ENCODE measurements at regions not wholly inside any gene's neighbourhood (a gene's known extent, or its start where the extent isn't known, plus 50 kb on each side); places are given as distances from the start of the nearest gene placed in this dataset.
"Not testable (repeated sequence)": the region's sequence is repeated elsewhere in the genome, so short reads cannot be mapped to it uniquely, and the experiment has no call there.

DNA sequence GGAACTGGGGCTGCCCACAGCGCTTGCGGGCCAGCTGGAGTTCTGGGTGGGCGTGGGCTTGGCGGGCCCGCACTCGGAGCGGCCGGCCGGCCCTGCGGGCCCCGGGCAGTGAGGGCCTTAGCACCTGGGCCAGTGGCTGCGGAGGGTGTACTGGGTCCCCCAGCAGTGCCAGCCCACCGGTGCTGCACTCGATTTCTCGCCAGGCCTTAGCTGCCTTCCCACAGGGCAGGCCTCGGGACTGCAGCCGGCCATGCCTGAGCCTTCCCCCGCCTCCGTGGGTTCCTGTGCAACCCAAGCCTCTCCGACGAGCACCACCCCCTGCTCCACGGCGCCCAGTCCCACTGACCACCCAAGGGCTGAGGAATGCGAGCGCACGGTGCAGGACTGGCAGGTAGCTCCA lies 232.5 kb downstream of the FAM181B start:
- not testable (repeated sequence) for H3K36me3 ChIP-seq (ENCODE audit: control insufficient read depth in 5 of 5, insufficient read depth in 5 of 5, low read length in 5 of 5); H3K4me1 ChIP-seq (ENCODE audit: control insufficient read depth in 5 of 5, insufficient read depth in 5 of 5, low read length in 5 of 5); H3K9ac ChIP-seq (ENCODE audit: low read length in 5 of 5); H3K9me3 ChIP-seq (ENCODE audit: control insufficient read depth in 5 of 5, low read length in 5 of 5); H3K27me3 ChIP-seq (ENCODE audit: control insufficient read depth in 5 of 5, insufficient read depth in 4 of 5, low read length in 5 of 5); H3K27ac ChIP-seq (ENCODE audit: low read depth, low read length); H3K4me3 ChIP-seq (ENCODE audit: low read depth in 1 of 5, low read length in 5 of 5)

DNA sequence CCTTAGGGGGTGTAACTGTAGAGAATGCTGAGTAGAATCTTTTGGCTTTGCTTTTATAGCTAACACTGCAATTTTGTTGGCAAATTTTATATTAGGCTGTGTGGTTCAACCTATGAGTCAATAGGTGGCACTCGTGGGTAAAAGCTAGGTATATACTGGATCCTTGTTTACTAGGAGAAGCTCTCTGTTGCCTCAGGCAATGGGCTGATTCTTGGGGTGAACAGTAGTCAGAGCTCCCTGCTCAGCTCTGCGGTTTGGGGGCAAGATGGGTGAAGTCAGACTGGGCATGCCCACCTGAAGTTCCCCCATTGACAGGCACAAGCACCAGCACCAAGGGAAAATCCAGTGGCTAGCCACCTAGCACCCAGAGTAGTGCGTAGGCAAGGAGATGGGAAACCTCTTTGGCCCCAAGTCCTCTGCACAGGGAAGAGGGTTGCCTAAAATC lies 238.7 kb downstream of the FAM181B start:
- H3K4me3 ChIP-seq (ENCODE audit: low read depth in 1 of 5, low read length in 5 of 5): no peak overlapping the region
- no peaks in the 10 kb centered on the region for H3K4me1 ChIP-seq (ENCODE audit: control insufficient read depth in 5 of 5, insufficient read depth in 5 of 5, low read length in 5 of 5)
- H3K27ac ChIP-seq (ENCODE audit: low read depth, low read length): no peak overlapping the region
- no peaks in the 10 kb centered on the region for H3K27me3 ChIP-seq (ENCODE audit: control insufficient read depth in 5 of 5, insufficient read depth in 4 of 5, low read length in 5 of 5)
- no peaks in the 10 kb centered on the region for H3K36me3 ChIP-seq (ENCODE audit: control insufficient read depth in 5 of 5, insufficient read depth in 5 of 5, low read length in 5 of 5)
- no peaks in the 10 kb centered on the region for H3K9me3 ChIP-seq (ENCODE audit: control insufficient read depth in 5 of 5, low read length in 5 of 5)
- no peak overlapping the region for H3K9ac ChIP-seq (ENCODE audit: low read length in 5 of 5)

DNA sequence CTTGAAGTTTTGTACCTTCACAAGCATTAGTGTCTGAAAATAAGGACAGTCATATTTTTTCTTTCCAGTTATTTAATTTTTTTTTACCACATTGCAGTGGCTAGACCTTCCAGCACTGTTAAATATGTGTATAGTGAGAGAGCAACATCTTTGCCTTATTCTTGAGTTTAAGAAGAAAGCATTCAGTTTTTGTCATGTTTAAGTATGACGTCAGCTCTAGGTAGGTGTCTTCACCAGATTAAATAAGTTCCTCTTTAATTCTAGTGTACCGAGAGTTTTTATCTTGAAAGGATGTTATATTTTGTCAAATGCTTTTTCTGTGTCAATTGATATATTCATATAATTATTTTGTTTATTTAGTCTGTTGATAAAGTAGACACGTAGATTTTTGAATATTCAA lies 258.8 kb downstream of the FAM181B start:
- no peak overlapping the region for H3K4me3 ChIP-seq (ENCODE audit: low read depth in 1 of 5, low read length in 5 of 5)
- no peaks in the 10 kb centered on the region for H3K27me3 ChIP-seq (ENCODE audit: control insufficient read depth in 5 of 5, insufficient read depth in 4 of 5, low read length in 5 of 5)
- H3K9ac ChIP-seq (ENCODE audit: low read length in 5 of 5): no peak overlapping the region
- H3K36me3 ChIP-seq (ENCODE audit: control insufficient read depth in 5 of 5, insufficient read depth in 5 of 5, low read length in 5 of 5): no peaks in the 10 kb centered on the region
- no peaks in the 10 kb centered on the region for H3K4me1 ChIP-seq (ENCODE audit: control insufficient read depth in 5 of 5, insufficient read depth in 5 of 5, low read length in 5 of 5)
- H3K27ac ChIP-seq (ENCODE audit: low read depth, low read length): no peak overlapping the region
- peaks cover 0 to 6% (median 0%) of the 10 kb centered on the region in 5 donors for H3K9me3 ChIP-seq (ENCODE audit: control insufficient read depth in 5 of 5, low read length in 5 of 5)

DNA sequence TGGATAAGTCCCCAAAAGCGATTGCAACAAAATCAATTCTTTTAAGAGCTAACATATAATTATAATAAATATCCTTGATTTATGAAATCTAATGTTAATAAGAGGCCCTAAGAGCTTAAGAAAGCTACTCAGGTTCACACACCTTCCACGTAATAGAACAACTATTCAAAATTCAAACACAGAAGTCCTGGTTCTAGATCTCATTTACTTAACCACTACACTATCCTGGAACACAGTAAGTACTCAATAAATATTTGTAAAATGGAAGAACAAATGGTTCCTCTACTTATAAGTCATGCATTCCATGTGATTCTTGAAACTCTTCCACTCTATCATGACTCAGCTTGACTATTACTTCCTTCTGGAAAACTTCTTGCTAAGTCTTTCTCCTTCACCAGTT lies 268.2 kb downstream of the FAM181B start:
- Histone ChIP-seq H3K4me3 (ENCODE audit: low read depth in 1 of 5, low read length in 5 of 5) (no peak overlapping the region), H3K9me3 (ENCODE audit: control insufficient read depth in 5 of 5, low read length in 5 of 5) (no peaks in the 10 kb centered on the region), H3K27ac (ENCODE audit: low read depth, low read length) (no peak overlapping the region), H3K4me1 (ENCODE audit: control insufficient read depth in 5 of 5, insufficient read depth in 5 of 5, low read length in 5 of 5) (no peaks in the 10 kb centered on the region), H3K27me3 (ENCODE audit: control insufficient read depth in 5 of 5, insufficient read depth in 4 of 5, low read length in 5 of 5) (no peaks in the 10 kb centered on the region), H3K36me3 (ENCODE audit: control insufficient read depth in 5 of 5, insufficient read depth in 5 of 5, low read length in 5 of 5) (no peaks in the 10 kb centered on the region), H3K9ac (ENCODE audit: low read length in 5 of 5) (no peak overlapping the region)

DNA sequence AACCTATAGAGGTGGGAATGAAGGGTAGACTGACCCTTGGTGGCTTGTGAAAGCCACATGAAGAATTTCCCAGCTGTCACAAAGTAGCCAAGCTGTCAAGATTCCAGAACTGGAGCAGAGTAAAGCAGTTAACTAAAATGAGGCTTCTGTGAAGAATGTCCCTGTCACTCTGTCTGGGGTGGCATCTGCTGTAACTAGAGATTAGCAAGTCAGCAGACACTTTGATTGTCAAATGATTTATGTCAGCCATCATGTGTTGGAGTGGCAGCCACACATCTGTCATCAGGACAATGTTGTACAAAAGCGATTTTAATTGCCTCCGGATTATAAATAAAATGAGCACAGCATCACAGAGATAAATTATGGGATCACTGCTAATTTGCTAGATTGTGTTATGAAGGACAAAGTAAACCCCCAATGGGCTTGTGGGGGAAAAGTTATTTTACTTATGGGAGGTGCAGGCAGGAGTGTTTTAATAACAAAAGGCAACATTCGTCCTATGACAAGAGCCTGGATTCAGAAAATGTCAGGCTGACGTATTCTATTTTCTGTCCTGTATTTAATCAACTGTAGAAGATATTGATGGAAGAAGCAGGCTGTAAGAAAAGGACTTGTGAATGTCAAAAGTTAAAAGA lies 270.9 kb downstream of the FAM181B start:
- no peaks in the 10 kb centered on the region for H3K9me3 ChIP-seq (ENCODE audit: control insufficient read depth in 5 of 5, low read length in 5 of 5)
- no peak overlapping the region for H3K27ac ChIP-seq (ENCODE audit: low read depth, low read length)
- no peak overlapping the region for H3K4me3 ChIP-seq (ENCODE audit: low read depth in 1 of 5, low read length in 5 of 5)
- no peaks in the 10 kb centered on the region for H3K4me1 ChIP-seq (ENCODE audit: control insufficient read depth in 5 of 5, insufficient read depth in 5 of 5, low read length in 5 of 5)
- no peaks in the 10 kb centered on the region for H3K36me3 ChIP-seq (ENCODE audit: control insufficient read depth in 5 of 5, insufficient read depth in 5 of 5, low read length in 5 of 5)
- H3K9ac ChIP-seq (ENCODE audit: low read length in 5 of 5): no peak overlapping the region
- H3K27me3 ChIP-seq (ENCODE audit: control insufficient read depth in 5 of 5, insufficient read depth in 4 of 5, low read length in 5 of 5): no peaks in the 10 kb centered on the region

DNA sequence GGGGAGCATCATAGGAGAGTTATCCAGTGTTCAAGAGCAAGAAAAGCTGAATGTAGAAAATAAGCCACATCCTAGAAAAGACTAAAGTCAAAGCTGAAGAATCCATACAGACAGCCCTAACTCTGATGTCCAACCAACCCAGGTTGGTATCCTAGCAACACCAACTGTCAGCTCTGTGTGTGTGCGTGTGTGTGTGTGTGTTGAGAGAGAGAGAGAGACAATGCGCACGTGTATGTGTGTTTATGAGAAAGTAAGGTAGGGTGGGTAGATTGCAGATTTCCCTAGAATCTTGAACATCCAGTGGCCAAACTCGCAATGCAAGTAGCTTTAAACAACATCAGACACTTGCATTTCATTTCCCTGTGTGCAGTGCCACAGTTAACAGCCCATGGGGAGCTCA lies 274.9 kb downstream of the FAM181B start:
- Histone ChIP-seq H3K9ac (ENCODE audit: low read length in 5 of 5) (no peak overlapping the region), H3K4me3 (ENCODE audit: low read depth in 1 of 5, low read length in 5 of 5) (no peak overlapping the region), H3K36me3 (ENCODE audit: control insufficient read depth in 5 of 5, insufficient read depth in 5 of 5, low read length in 5 of 5) (no peaks in the 10 kb centered on the region), H3K27me3 (ENCODE audit: control insufficient read depth in 5 of 5, insufficient read depth in 4 of 5, low read length in 5 of 5) (no peaks in the 10 kb centered on the region), H3K4me1 (ENCODE audit: control insufficient read depth in 5 of 5, insufficient read depth in 5 of 5, low read length in 5 of 5) (no peaks in the 10 kb centered on the region), H3K9me3 (ENCODE audit: control insufficient read depth in 5 of 5, low read length in 5 of 5) (no peaks in the 10 kb centered on the region), H3K27ac (ENCODE audit: low read depth, low read length) (no peak overlapping the region)

DNA sequence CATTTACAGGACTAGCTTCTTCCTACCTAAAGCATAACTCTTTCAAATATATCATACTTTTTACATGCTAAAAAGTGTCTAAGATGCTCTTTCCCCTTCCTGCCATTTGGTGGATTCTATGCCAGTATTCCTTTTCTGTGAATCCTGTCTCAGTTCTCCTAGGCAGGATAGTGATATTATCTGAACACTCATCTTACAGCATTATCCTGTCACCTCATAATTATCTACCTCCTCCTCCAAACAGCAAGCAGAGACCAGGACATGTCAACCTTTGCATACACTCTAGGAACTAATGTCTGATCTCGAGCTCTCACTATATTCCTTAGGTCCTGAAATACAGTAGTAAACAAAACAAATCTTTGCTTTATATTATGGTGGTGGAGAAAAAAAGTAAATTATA lies 275.5 kb downstream of the FAM181B start:
- H3K9ac ChIP-seq (ENCODE audit: low read length in 5 of 5): no peak overlapping the region
- no peaks in the 10 kb centered on the region for H3K9me3 ChIP-seq (ENCODE audit: control insufficient read depth in 5 of 5, low read length in 5 of 5)
- no peak overlapping the region for H3K27ac ChIP-seq (ENCODE audit: low read depth, low read length)
- H3K4me1 ChIP-seq (ENCODE audit: control insufficient read depth in 5 of 5, insufficient read depth in 5 of 5, low read length in 5 of 5): peaks cover 0 to 4% (median 0%) of the 10 kb centered on the region in 5 donors
- no peaks in the 10 kb centered on the region for H3K36me3 ChIP-seq (ENCODE audit: control insufficient read depth in 5 of 5, insufficient read depth in 5 of 5, low read length in 5 of 5)
- no peak overlapping the region for H3K4me3 ChIP-seq (ENCODE audit: low read depth in 1 of 5, low read length in 5 of 5)
- H3K27me3 ChIP-seq (ENCODE audit: control insufficient read depth in 5 of 5, insufficient read depth in 4 of 5, low read length in 5 of 5): no peaks in the 10 kb centered on the region

DNA sequence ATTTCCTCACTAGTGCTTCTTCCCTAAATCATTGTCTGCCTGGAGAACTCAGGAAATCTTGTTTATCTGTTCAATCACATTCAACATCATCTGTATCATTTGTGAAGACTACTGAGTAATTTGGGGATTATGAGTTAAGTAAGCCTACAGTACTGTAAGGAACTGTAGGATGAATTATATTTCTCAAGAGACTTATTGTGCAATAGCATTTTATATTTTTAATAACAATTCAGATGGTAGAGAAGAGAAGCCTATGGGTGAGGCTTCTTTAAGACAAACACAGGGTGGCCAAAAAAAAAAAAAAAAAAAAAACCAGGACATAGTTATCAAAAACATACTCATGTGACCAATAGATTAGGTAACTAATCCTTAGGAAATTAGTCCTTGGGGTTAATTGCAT lies 282.7 kb downstream of the FAM181B start:
- Histone ChIP-seq H3K9ac (ENCODE audit: low read length in 5 of 5) (no peak overlapping the region), H3K27ac (ENCODE audit: low read depth, low read length) (no peak overlapping the region), H3K27me3 (ENCODE audit: control insufficient read depth in 5 of 5, insufficient read depth in 4 of 5, low read length in 5 of 5) (no peaks in the 10 kb centered on the region), H3K9me3 (ENCODE audit: control insufficient read depth in 5 of 5, low read length in 5 of 5) (no peaks in the 10 kb centered on the region), H3K4me3 (ENCODE audit: low read depth in 1 of 5, low read length in 5 of 5) (no peak overlapping the region), H3K4me1 (ENCODE audit: control insufficient read depth in 5 of 5, insufficient read depth in 5 of 5, low read length in 5 of 5) (peaks cover 0 to 8% (median 0%) of the 10 kb centered on the region in 5 donors), H3K36me3 (ENCODE audit: control insufficient read depth in 5 of 5, insufficient read depth in 5 of 5, low read length in 5 of 5) (no peaks in the 10 kb centered on the region)

DNA sequence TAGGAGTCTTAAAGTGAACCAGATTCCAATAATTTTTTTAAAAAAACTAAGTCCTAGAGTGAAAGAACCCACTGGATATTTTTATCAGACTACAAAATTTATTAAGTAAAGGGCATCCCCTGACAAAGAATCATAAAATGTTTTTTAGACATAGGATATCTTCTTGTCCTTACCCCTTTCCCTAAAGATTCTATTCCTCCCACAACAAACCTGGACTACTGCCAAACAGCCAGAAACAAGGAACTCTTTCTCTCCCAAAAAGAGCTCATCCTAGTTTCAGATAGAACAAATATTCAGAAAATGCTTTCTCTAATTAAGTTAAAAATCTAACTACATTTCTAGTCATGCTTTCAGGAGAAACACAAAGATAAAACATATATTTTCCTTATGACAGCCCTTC lies 327.1 kb downstream of the FAM181B start:
- H3K27ac ChIP-seq (ENCODE audit: low read depth, low read length): no peak overlapping the region
- H3K9ac ChIP-seq (ENCODE audit: low read length in 5 of 5): no peak overlapping the region
- no peak overlapping the region for H3K4me3 ChIP-seq (ENCODE audit: low read depth in 1 of 5, low read length in 5 of 5)
- H3K36me3 ChIP-seq (ENCODE audit: control insufficient read depth in 5 of 5, insufficient read depth in 5 of 5, low read length in 5 of 5): no peaks in the 10 kb centered on the region
- no peaks in the 10 kb centered on the region for H3K9me3 ChIP-seq (ENCODE audit: control insufficient read depth in 5 of 5, low read length in 5 of 5)
- no peaks in the 10 kb centered on the region for H3K4me1 ChIP-seq (ENCODE audit: control insufficient read depth in 5 of 5, insufficient read depth in 5 of 5, low read length in 5 of 5)
- H3K27me3 ChIP-seq (ENCODE audit: control insufficient read depth in 5 of 5, insufficient read depth in 4 of 5, low read length in 5 of 5): no peaks in the 10 kb centered on the region

DNA sequence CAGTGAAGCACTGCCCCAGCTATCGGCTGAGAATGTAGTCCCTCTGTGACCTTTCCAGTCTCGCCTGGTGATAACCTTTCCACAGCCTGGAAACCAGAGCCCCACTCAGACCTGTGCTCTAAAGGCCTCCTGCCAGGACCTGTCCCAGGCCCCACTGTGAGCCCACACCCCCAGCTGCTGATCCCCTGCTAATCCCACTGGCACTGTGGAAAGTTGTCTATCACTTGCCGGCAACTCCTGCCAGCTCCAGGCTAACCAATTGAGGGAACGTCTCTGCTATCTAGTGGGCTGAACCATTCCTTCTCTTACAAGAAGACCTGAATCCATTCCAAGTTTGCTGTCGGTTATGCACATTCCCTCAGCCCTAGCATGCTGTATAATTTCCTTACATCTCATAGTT lies 328.2 kb downstream of the FAM181B start:
- no peaks in the 10 kb centered on the region for H3K4me1 ChIP-seq (ENCODE audit: control insufficient read depth in 5 of 5, insufficient read depth in 5 of 5, low read length in 5 of 5)
- H3K4me3 ChIP-seq (ENCODE audit: low read depth in 1 of 5, low read length in 5 of 5): no peak overlapping the region
- H3K27me3 ChIP-seq (ENCODE audit: control insufficient read depth in 5 of 5, insufficient read depth in 4 of 5, low read length in 5 of 5): no peaks in the 10 kb centered on the region
- H3K9me3 ChIP-seq (ENCODE audit: control insufficient read depth in 5 of 5, low read length in 5 of 5): no peaks in the 10 kb centered on the region
- no peak overlapping the region for H3K9ac ChIP-seq (ENCODE audit: low read length in 5 of 5)
- no peak overlapping the region for H3K27ac ChIP-seq (ENCODE audit: low read depth, low read length)
- H3K36me3 ChIP-seq (ENCODE audit: control insufficient read depth in 5 of 5, insufficient read depth in 5 of 5, low read length in 5 of 5): no peaks in the 10 kb centered on the region

DNA sequence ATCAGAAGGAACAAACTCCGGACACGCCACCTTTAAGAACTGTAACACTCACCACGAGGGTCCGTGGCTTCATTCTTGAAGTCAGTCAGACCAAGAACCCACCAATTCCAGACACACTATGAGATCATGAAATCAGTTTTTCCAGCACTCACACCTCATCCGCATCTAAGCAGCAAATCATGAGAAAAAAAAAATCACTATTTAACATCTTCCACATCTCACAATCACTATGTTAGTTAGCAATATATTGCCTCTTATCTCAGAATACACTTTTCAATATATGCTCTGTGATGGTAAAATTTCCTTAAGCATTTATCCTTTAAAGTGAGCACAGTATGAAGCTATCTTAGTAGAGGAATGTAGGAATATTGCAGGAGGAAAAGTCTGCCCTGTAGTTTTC lies 328.7 kb downstream of the FAM181B start:
- Histone ChIP-seq H3K9me3 (ENCODE audit: control insufficient read depth in 5 of 5, low read length in 5 of 5) (no peaks in the 10 kb centered on the region), H3K4me1 (ENCODE audit: control insufficient read depth in 5 of 5, insufficient read depth in 5 of 5, low read length in 5 of 5) (no peaks in the 10 kb centered on the region)

More for the DNA sequence above, 328.7 kb downstream of the FAM181B start:
- Histone ChIP-seq H3K27me3 (ENCODE audit: control insufficient read depth in 5 of 5, insufficient read depth in 4 of 5, low read length in 5 of 5) (no peaks in the 10 kb centered on the region), H3K4me3 (ENCODE audit: low read depth in 1 of 5, low read length in 5 of 5) (no peak overlapping the region), H3K36me3 (ENCODE audit: control insufficient read depth in 5 of 5, insufficient read depth in 5 of 5, low read length in 5 of 5) (no peaks in the 10 kb centered on the region), H3K27ac (ENCODE audit: low read depth, low read length) (no peak overlapping the region), H3K9ac (ENCODE audit: low read length in 5 of 5) (no peak overlapping the region)

Measured in subcutaneous abdominal adipose tissue (tissue), 5 donors.